MM.1S (cell line): ENCODE measurements at regions not wholly inside any gene's neighbourhood (a gene's known extent, or its start where the extent isn't known, plus 50 kb on each side); places are given as distances from the start of the nearest gene placed in this dataset.

Experiments used
- EZH2 ChIP-seq: fragments of 300-600 bp; sonication (generic); optimal IDR thresholded peaks from 2 replicates; pipeline ENCODE3; 2017; ENCODE audit warnings: low read depth, mild to moderate bottlenecking, antibody characterized with exemption, low read length, mixed read lengths
- TF ChIP-seq, protein P1 (sequence below): fragments of 300-600 bp; sonication (generic); IDR thresholded peaks from 2 replicates; pipeline ENCODE4 v1.5.1; 2016; ENCODE audit warnings: antibody characterized with exemption, low read length, mixed read lengths

DNA sequence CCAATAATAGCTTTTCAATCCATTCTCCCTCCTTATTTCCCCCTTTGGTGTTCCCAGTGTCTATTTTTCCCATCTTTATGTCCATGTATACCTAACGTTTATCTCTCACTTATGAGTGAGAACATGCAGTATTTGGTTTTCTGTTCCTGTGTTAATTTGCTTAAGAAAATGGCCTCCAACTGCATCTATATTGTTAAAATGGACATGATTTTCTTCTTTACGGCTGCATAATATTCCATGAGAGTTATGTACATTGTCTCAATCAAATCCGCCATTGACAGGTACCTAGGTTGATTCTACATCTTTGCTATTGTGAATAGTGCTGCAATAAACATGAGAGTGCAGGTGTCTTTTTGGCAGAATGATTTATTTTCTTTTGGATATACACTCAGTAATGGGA, 126.7 kb downstream of the CTH start:
- TF ChIP-seq, protein P1, sequence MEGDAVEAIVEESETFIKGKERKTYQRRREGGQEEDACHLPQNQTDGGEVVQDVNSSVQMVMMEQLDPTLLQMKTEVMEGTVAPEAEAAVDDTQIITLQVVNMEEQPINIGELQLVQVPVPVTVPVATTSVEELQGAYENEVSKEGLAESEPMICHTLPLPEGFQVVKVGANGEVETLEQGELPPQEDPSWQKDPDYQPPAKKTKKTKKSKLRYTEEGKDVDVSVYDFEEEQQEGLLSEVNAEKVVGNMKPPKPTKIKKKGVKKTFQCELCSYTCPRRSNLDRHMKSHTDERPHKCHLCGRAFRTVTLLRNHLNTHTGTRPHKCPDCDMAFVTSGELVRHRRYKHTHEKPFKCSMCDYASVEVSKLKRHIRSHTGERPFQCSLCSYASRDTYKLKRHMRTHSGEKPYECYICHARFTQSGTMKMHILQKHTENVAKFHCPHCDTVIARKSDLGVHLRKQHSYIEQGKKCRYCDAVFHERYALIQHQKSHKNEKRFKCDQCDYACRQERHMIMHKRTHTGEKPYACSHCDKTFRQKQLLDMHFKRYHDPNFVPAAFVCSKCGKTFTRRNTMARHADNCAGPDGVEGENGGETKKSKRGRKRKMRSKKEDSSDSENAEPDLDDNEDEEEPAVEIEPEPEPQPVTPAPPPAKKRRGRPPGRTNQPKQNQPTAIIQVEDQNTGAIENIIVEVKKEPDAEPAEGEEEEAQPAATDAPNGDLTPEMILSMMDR, result no peak
- no peak for TF ChIP-seq EZH2
